Lung (tissue), 11 donors: ENCODE measurements at regions not wholly inside any gene's neighbourhood (a gene's known extent, or its start where the extent isn't known, plus 50 kb on each side); places are given as distances from the start of the nearest gene placed in this dataset.

Source experiments
- ATAC-seq: fragments of 200-7000 bp; cut with Tn5 transposase; one replicate; pipeline ENCODE4 v1.9.1; 2020; ENCODE audit warnings: moderate number of reproducible peaks; ENCODE audit not compliant: insufficient read depth, low FRiP score
- DNase-seq, 3 donors: peaks; one replicate each; pipeline ENCODE4 v3.0.0-alpha.2; 2013 to 2017
- H3K27ac ChIP-seq, 2 donors: one replicate each; pipeline ENCODE4 v1.5.1; 2013; ENCODE audit warnings: mild to moderate bottlenecking in 2 of 2, moderate library complexity in 2 of 2, control low read depth in 1 of 2, inconsistent platforms in 1 of 2, low read depth in 1 of 2, low read length in 1 of 2
- H3K27me3 ChIP-seq, 3 donors: one replicate each; pipeline ENCODE4 v1.5.1; 2013; ENCODE audit warnings: low read length in 2 of 3; ENCODE audit not compliant: control insufficient read depth in 3 of 3, insufficient read depth in 3 of 3
- H3K36me3 ChIP-seq, 4 donors: one replicate each; pipeline ENCODE4 v1.5.1; 2013; ENCODE audit warnings: low read length in 4 of 4, mild to moderate bottlenecking in 1 of 4, moderate library complexity in 1 of 4; ENCODE audit not compliant: control insufficient read depth in 4 of 4, insufficient read depth in 4 of 4
- H3K4me1 ChIP-seq, 5 donors: one replicate each; pipeline ENCODE4 v1.5.1; 2013; ENCODE audit warnings: low read length in 5 of 5, mild to moderate bottlenecking in 2 of 5, moderate library complexity in 1 of 5; ENCODE audit not compliant: control insufficient read depth in 5 of 5, insufficient read depth in 5 of 5
- H3K4me3 ChIP-seq: one replicate; pipeline ENCODE4 v1.5.1; 2013; ENCODE audit warnings: mild to moderate bottlenecking, control low read depth, moderate library complexity
- H3K9ac ChIP-seq, 2 donors: one replicate each; pipeline ENCODE4 v1.5.1; 2013; ENCODE audit warnings: low read length in 2 of 2, control low read depth in 1 of 2; ENCODE audit not compliant: insufficient read depth in 1 of 2
- H3K9me3 ChIP-seq, 4 donors: one replicate each; pipeline ENCODE4 v1.5.1; 2013; ENCODE audit warnings: low read length in 3 of 4, mild to moderate bottlenecking in 1 of 4, moderate library complexity in 1 of 4; ENCODE audit not compliant: control insufficient read depth in 4 of 4, insufficient read depth in 3 of 4
- WGBS, 2 donors: extraction: QIAGEN DNeasy Blood & Tissue Kit; methylation state at CpG; one replicate each; pipeline ENCODE4 v1.1.7; 2013; 5-methylcytosine and 5-hydroxymethylcytosine counted together
- TF ChIP-seq, protein P1 (sequence below): IDR thresholded peaks from 2 replicates; pipeline ENCODE4 v1.5.1; 2012; ENCODE audit warnings: mild to moderate bottlenecking; ENCODE audit errors: control extremely low read depth, extremely low read depth
- donor health status: control.
- donor health status: control.
- donor health status: Bipolar disorder and iron deficiency.
- donor health status: healthy.
- donor health status: DM: yes; HTN: yes; CAD: no.

DNA sequence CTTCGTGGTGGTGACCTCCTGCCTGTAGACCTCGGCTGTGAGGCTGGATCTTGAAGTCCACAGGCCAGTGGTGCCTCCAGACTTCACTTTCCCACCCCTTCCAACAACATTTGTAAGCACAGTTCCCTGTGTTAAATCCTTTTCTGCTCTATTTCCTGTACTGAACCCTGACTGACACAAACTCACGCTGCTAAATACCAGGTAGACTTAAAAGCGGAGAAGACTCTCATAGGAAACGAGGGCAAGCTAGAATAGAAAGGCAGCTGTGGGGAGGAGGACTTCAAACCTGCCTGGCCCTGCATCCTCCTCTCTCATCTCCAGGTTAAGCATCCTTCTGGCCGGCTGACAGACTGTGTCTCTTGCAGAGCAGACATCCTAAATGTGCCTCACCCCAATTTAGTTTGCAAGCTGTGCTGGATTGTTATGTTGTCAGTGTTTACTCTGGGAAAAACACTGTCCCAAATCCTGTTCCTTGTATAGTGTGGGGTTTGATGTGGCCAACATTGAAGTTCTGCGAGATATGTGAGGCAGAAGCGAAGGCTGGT lies 58.5 kb upstream of the LARS2 start:
- peaks cover 0 to 2% (median 0%) of the 10 kb centered on the region in 3 donors for H3K27me3 ChIP-seq
- no peaks in the 10 kb centered on the region for H3K4me1 ChIP-seq
- no peak overlapping the region for H3K4me3 ChIP-seq
- no peak overlapping the region for H3K9ac ChIP-seq
- H3K36me3 ChIP-seq = no peaks in the 10 kb centered on the region
- DNase-seq (no peak), ATAC-seq (no peak)
- 73 to 77% methylated on average over 8 of the region's 8 CpGs for WGBS, 2 donors
- TF ChIP-seq, protein P1, sequence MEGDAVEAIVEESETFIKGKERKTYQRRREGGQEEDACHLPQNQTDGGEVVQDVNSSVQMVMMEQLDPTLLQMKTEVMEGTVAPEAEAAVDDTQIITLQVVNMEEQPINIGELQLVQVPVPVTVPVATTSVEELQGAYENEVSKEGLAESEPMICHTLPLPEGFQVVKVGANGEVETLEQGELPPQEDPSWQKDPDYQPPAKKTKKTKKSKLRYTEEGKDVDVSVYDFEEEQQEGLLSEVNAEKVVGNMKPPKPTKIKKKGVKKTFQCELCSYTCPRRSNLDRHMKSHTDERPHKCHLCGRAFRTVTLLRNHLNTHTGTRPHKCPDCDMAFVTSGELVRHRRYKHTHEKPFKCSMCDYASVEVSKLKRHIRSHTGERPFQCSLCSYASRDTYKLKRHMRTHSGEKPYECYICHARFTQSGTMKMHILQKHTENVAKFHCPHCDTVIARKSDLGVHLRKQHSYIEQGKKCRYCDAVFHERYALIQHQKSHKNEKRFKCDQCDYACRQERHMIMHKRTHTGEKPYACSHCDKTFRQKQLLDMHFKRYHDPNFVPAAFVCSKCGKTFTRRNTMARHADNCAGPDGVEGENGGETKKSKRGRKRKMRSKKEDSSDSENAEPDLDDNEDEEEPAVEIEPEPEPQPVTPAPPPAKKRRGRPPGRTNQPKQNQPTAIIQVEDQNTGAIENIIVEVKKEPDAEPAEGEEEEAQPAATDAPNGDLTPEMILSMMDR = no peak
- no peaks in the 10 kb centered on the region for H3K9me3 ChIP-seq
- H3K27ac ChIP-seq = no peak overlapping the region

DNA sequence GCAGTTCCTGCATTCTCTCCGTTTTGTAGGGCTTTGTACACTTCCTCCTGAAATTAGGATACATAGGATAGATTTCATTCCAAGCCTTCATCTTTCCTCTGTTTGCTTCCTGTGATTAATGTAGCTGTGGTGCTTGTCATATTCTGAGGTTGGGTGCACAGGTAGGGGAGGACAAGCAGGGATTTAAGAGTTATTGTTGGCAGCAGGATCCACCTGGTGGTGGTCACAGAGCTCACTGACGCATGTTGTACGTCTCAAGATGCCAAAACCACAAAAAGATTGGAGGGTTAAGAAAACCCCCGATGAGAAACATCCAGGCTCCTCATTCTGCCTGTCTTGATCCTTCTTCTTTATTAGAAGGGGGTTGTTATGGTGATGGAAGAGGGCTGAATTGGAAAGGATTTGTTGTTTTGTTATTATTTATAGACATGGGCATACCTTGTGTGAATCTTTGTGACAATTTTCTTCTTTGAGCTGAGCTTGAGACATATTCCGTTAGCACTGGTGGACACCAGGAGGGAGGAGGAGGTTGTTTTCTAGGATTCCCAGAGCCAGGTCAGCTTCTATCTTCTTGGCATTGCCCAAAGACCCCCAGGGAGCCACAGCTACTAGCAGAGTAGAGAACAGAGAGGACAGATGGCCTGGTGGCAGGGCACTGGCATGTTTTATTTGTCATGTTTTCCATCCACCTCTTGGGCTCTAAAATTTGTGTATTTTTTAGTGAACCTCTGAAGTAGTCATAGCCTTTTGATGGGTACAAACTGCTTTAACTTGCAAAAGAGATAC lies 57.7 kb upstream of the LARS2 start:
- H3K4me1 ChIP-seq = no peaks in the 10 kb centered on the region
- DNase-seq (no peak), ATAC-seq (no peak)
- no peak overlapping the region for H3K27ac ChIP-seq
- H3K27me3 ChIP-seq = peaks cover 0 to 2% (median 0%) of the 10 kb centered on the region in 3 donors
- 55 to 58% methylated on average over 5 of the region's 5 CpGs for WGBS, 2 donors
- no peak overlapping the region for H3K9ac ChIP-seq
- TF ChIP-seq, protein P1 = no peak
- H3K36me3 ChIP-seq = no peaks in the 10 kb centered on the region
- no peak overlapping the region for H3K4me3 ChIP-seq
- H3K9me3 ChIP-seq = no peaks in the 10 kb centered on the region

DNA sequence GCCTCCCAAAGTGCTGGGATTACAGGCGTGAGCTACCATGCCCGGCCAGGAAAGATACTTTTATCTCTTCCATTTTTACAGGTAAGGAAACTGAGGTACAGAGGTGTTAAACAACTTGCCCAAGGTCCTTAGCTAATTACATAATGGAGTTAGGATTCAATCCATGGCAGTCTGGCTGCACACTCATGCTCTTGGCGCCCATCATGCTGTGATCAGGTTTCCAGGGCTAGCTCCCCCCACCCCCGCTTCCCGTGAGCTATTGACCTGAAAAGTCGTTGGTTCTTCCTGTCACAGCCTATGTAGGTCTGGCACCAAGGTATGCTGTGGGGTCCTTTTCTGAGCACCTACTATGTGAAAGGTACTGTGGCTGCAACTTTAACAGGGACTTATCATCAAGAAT lies 55.9 kb upstream of the LARS2 start:
- ATAC-seq (no peak), DNase-seq (no peak)
- H3K36me3 ChIP-seq = no peaks in the 10 kb centered on the region
- TF ChIP-seq, protein P1 = no peak
- H3K9ac ChIP-seq = no peak overlapping the region
- 83 to 86% methylated on average over 6 of the region's 6 CpGs for WGBS, 2 donors
- no peaks in the 10 kb centered on the region for H3K9me3 ChIP-seq
- no peak overlapping the region for H3K4me3 ChIP-seq
- H3K4me1 ChIP-seq = no peaks in the 10 kb centered on the region
- H3K27ac ChIP-seq = no peak overlapping the region
- peaks cover 0 to 2% (median 0%) of the 10 kb centered on the region in 3 donors for H3K27me3 ChIP-seq
